Inferior parietal cortex (tissue), 1 donor: ENCODE measurements at regions not wholly inside any gene's neighbourhood (a gene's known extent, or its start where the extent isn't known, plus 50 kb on each side); places are given as distances from the start of the nearest gene placed in this dataset.

Experiments
- DNase-seq: peaks from one replicate; pipeline ENCODE4 v3.0.0-alpha.2; 2016; ENCODE audit errors: extremely low spot score

- DNase-seq = peak; percentile 71
These were observed 69.6 kb upstream of the SLC30A5 start for GRCh38 chr5:69024241-69024651.

GRCh38 chr5:69029292-69029691, 64.5 kb upstream of the SLC30A5 start:
- DNase-seq = no peak

GRCh38 chr5:69030358-69031062, 63.3 kb upstream of the SLC30A5 start:
- peak; percentile 57 for DNase-seq

- DNase-seq = no peak
These were observed 61.8 kb upstream of the SLC30A5 start for GRCh38 chr5:69032009-69032408.

- DNase-seq = no peak
These were observed 60.1 kb upstream of the SLC30A5 start for GRCh38 chr5:69033690-69034089.

GRCh38 chr5:69034898-69035297, 58.9 kb upstream of the SLC30A5 start:
- no peak for DNase-seq

- DNase-seq = no peak
These were observed 58.1 kb upstream of the SLC30A5 start for GRCh38 chr5:69035665-69036064.

GRCh38 chr5:69038539-69038938, 55.3 kb upstream of the SLC30A5 start:
- no peak for DNase-seq

GRCh38 chr5:69039829-69040228, 54.0 kb upstream of the SLC30A5 start:
- DNase-seq = no peak

- DNase-seq = no peak
These were observed 51.3 kb upstream of the SLC30A5 start for GRCh38 chr5:69042500-69042899.

GRCh38 chr5:69042915-69043654, 50.7 kb upstream of the SLC30A5 start:
- DNase-seq = peak; percentile 98

- no peak for DNase-seq
These were observed 50.2 kb upstream of the SLC30A5 start for GRCh38 chr5:69043655-69043996.
